SK-N-SH treated with all-trans-retinoic acid at 6 μM for 48 hours (cell line): ENCODE measurements at regions not wholly inside any gene's neighbourhood (a gene's known extent, or its start where the extent isn't known, plus 50 kb on each side); places are given as distances from the start of the nearest gene placed in this dataset.

Experiments used
- ATAC-seq: fragments of 200-7000 bp; cut with Tn5 transposase; 3 replicates; pipeline ENCODE4 v1.9.1; 2020; ENCODE audit warnings: mild to moderate bottlenecking, moderate library complexity
- BACH2 ChIP-seq: fragments of 250-450 bp; sonication (Bioruptor Pico); IDR thresholded peaks from 2 replicates; pipeline ENCODE4 v1.9.0; 2021; ENCODE audit warnings: mild to moderate bottlenecking, borderline replicate concordance
- CREB5 ChIP-seq: fragments of 250-450 bp; sonication (Bioruptor Pico); IDR thresholded peaks from 2 replicates; pipeline ENCODE4 v1.5.1; 2020; ENCODE audit warnings: low read depth, mild to moderate bottlenecking, moderate library complexity
- ESRRG ChIP-seq: fragments of 250-450 bp; sonication (Bioruptor Pico); IDR thresholded peaks from 2 replicates; pipeline ENCODE4 v1.6.1; 2021; ENCODE audit warnings: mild to moderate bottlenecking
- ISL1 ChIP-seq: fragments of 250-450 bp; sonication (Bioruptor Pico); IDR thresholded peaks from 2 replicates; pipeline ENCODE4 v2.1.2; 2022; ENCODE audit warnings: mild to moderate bottlenecking, moderate library complexity
- OSR1 ChIP-seq: fragments of 250-450 bp; sonication (Bioruptor Pico); IDR thresholded peaks from 2 replicates; pipeline ENCODE4 v1.8.0; 2022; ENCODE audit warnings: moderate library complexity, mild to moderate bottlenecking, inconsistent platforms
- POU6F1 ChIP-seq: fragments of 250-450 bp; sonication (Bioruptor Pico); IDR thresholded peaks from 2 replicates; pipeline ENCODE4 v1.8.0; 2021; ENCODE audit warnings: low read depth, mild to moderate bottlenecking, moderate library complexity, borderline replicate concordance
- PPARA ChIP-seq: fragments of 250-450 bp; sonication (Bioruptor Pico); IDR thresholded peaks from 2 replicates; pipeline ENCODE4 v1.5.0; 2020; ENCODE audit warnings: mild to moderate bottlenecking, borderline replicate concordance
- RARB ChIP-seq: fragments of 250-450 bp; sonication (Bioruptor Pico); IDR thresholded peaks from 2 replicates; pipeline ENCODE4 v1.8.0; 2021; ENCODE audit warnings: mild to moderate bottlenecking, moderate library complexity
- SNAI2 ChIP-seq: fragments of 250-450 bp; sonication (Bioruptor Pico); IDR thresholded peaks from 2 replicates; pipeline ENCODE4 v1.5.0; 2020; ENCODE audit warnings: mild to moderate bottlenecking, moderate library complexity
- TCF4 ChIP-seq: fragments of 250-450 bp; sonication (Bioruptor Pico); IDR thresholded peaks from 2 replicates; pipeline ENCODE4 v1.8.0; 2021; ENCODE audit warnings: mild to moderate bottlenecking, moderate library complexity, borderline replicate concordance
- TOX ChIP-seq: fragments of 250-450 bp; sonication (Bioruptor Pico); IDR thresholded peaks from 2 replicates; pipeline ENCODE4 v1.8.0; 2021; ENCODE audit warnings: mild to moderate bottlenecking, moderate library complexity, borderline replicate concordance
- TSHZ2 ChIP-seq: fragments of 250-450 bp; sonication (Bioruptor Pico); IDR thresholded peaks from 2 replicates; pipeline ENCODE4 v1.5.0; 2020; ENCODE audit warnings: mild to moderate bottlenecking, moderate library complexity
- ZC3H10 ChIP-seq: fragments of 250-450 bp; sonication (Bioruptor Pico); IDR thresholded peaks from 2 replicates; pipeline ENCODE4 v1.5.1; 2021; ENCODE audit warnings: mild to moderate bottlenecking, moderate library complexity
- ZFP30 ChIP-seq: fragments of 450-650 bp; formaldehyde crosslinking; IDR thresholded peaks from 2 replicates; pipeline ENCODE4 v1.5.0; 2022; ENCODE audit warnings: mild to moderate bottlenecking, moderate library complexity
- ZNF565 ChIP-seq: fragments of 450-650 bp; formaldehyde crosslinking; conservative IDR thresholded peaks from 2 replicates; pipeline ENCODE4 v1.5.0; 2020; ENCODE audit warnings: low read depth, mild to moderate bottlenecking, moderate library complexity
- ZNF8 ChIP-seq: fragments of 450-650 bp; formaldehyde crosslinking; IDR thresholded peaks from 2 replicates; pipeline ENCODE4 v1.5.0; 2020; ENCODE audit warnings: mild to moderate bottlenecking, moderate library complexity
- TF ChIP-seq, protein P1 (sequence below): fragments of 250-450 bp; sonication (Bioruptor Pico); IDR thresholded peaks from 2 replicates; pipeline ENCODE4 v1.5.1; 2021; ENCODE audit warnings: mild to moderate bottlenecking, moderate library complexity
- TF ChIP-seq, protein P2 (sequence below): fragments of 250-450 bp; sonication (Bioruptor Pico); IDR thresholded peaks from 2 replicates; pipeline ENCODE4 v1.8.0; 2020; ENCODE audit warnings: mild to moderate bottlenecking, moderate library complexity, borderline replicate concordance

DNA sequence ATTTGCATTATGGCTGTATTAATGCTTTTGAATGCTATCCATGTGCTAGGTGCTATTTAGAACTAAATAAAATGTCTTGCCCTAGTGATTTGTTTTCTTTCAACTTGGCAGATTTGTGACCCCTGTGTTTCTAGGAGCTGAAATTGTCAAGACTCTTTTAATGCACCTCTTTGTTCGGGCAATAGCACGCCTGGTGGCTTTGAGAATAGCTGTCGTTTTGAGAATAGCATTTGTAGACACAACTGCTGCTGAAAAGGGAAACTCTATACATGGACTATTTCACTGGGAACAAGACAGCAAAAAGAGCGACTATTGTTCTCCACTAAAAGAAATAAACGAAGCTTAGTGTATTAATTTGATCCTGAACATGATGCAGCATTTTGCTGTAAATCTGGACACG lies 352.1 kb upstream of the ZNF521 start:
- no peak for TF ChIP-seq RARB (CRISPR knock-in tag)
- ATAC-seq: no peak

GRCh38 chr18:25701821-25702220 lies 349.9 kb upstream of the ZNF521 start:
- TF ChIP-seq PPARA (no peak), CREB5 (CRISPR knock-in tag) (no peak), RARB (CRISPR knock-in tag) (no peak), ESRRG (CRISPR knock-in tag) (no peak), ZNF565 (CRISPR knock-in tag) (no peak), ZC3H10 (CRISPR knock-in tag) (no peak), SNAI2 (CRISPR knock-in tag) (no peak), ISL1 (no peak), POU6F1 (CRISPR knock-in tag) (no peak), ZNF8 (CRISPR knock-in tag) (no peak), TCF4 (no peak), OSR1 (CRISPR knock-in tag) (no peak)
- TF ChIP-seq, protein P1, sequence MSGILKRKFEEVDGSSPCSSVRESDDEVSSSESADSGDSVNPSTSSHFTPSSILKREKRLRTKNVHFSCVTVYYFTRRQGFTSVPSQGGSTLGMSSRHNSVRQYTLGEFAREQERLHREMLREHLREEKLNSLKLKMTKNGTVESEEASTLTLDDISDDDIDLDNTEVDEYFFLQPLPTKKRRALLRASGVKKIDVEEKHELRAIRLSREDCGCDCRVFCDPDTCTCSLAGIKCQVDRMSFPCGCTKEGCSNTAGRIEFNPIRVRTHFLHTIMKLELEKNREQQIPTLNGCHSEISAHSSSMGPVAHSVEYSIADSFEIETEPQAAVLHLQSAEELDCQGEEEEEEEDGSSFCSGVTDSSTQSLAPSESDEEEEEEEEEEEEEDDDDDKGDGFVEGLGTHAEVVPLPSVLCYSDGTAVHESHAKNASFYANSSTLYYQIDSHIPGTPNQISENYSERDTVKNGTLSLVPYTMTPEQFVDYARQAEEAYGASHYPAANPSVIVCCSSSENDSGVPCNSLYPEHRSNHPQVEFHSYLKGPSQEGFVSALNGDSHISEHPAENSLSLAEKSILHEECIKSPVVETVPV (CRISPR knock-in tag): no peak
- no peak for ATAC-seq

- ATAC-seq: peak; percentile 47
- no peak for TF ChIP-seq ISL1
- TF ChIP-seq, protein P2, sequence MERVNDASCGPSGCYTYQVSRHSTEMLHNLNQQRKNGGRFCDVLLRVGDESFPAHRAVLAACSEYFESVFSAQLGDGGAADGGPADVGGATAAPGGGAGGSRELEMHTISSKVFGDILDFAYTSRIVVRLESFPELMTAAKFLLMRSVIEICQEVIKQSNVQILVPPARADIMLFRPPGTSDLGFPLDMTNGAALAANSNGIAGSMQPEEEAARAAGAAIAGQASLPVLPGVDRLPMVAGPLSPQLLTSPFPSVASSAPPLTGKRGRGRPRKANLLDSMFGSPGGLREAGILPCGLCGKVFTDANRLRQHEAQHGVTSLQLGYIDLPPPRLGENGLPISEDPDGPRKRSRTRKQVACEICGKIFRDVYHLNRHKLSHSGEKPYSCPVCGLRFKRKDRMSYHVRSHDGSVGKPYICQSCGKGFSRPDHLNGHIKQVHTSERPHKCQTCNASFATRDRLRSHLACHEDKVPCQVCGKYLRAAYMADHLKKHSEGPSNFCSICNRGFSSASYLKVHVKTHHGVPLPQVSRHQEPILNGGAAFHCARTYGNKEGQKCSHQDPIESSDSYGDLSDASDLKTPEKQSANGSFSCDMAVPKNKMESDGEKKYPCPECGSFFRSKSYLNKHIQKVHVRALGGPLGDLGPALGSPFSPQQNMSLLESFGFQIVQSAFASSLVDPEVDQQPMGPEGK (CRISPR knock-in tag): no peak
- no peak for TF ChIP-seq TCF4
- TF ChIP-seq TOX (CRISPR knock-in tag): no peak
- no peak for TF ChIP-seq ZFP30
- TF ChIP-seq TSHZ2 (CRISPR knock-in tag): no peak
- no peak for TF ChIP-seq BACH2 (CRISPR knock-in tag)
- TF ChIP-seq PPARA: no peak
- no peak for TF ChIP-seq CREB5 (CRISPR knock-in tag)
- no peak for TF ChIP-seq ZC3H10 (CRISPR knock-in tag)
- TF ChIP-seq, protein P1 (CRISPR knock-in tag): no peak
- no peak for TF ChIP-seq SNAI2 (CRISPR knock-in tag)
These were observed 335.1 kb upstream of the ZNF521 start for GRCh38 chr18:25686960-25687500.
